DOHH2 (cell line): ENCODE measurements at regions not wholly inside any gene's neighbourhood (a gene's known extent, or its start where the extent isn't known, plus 50 kb on each side); places are given as distances from the start of the nearest gene placed in this dataset.

Experiments
- EZH2phosphoT487 ChIP-seq: fragments of 200-600 bp; sonication (generic); IDR thresholded peaks from 2 replicates; pipeline ENCODE4 v1.6.1; 2017; ENCODE audit warnings: borderline replicate concordance, mild to moderate bottlenecking, antibody characterized with exemption, low read length, moderate library complexity, mixed read lengths
- TF ChIP-seq, protein P1 (sequence below): fragments of 200-600 bp; sonication (generic); IDR thresholded peaks from one replicate; pipeline ENCODE4 v1.5.1; 2014; ENCODE audit warnings: antibody characterized with exemption, mild to moderate bottlenecking, low read depth, low read length; ENCODE audit not compliant: poor library complexity, severe bottlenecking

DNA sequence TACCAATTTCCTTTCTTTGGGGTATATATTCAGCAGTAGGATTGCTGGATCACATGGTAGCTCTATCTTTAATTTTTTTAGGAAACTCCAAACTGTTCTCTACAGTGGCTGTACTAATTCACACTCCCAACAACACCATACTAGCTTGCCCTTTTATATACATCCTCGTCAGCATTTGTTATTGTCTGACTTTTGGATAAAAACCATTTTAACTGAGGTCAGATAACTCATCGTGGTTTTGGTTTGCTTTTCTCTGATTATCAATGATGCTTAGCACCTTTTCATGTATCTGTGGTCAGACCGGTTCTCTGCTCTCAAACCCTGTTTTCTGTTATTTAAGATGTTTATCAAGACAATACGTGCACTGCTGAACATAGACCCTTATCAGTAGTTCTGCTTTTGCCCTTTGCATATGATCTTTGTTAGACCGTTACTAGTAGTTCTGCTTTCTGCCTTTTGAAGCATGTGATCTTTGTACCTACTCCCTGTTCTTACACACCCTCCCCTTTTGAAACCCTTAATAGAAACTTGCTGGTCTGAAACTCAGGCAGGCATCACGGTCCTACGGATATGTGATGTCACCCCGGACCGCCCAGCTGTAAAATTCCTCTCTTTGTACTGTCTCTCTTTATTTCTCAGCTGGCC lies 474.3 kb downstream of the RSL24D1 start:
- TF ChIP-seq, protein P1, sequence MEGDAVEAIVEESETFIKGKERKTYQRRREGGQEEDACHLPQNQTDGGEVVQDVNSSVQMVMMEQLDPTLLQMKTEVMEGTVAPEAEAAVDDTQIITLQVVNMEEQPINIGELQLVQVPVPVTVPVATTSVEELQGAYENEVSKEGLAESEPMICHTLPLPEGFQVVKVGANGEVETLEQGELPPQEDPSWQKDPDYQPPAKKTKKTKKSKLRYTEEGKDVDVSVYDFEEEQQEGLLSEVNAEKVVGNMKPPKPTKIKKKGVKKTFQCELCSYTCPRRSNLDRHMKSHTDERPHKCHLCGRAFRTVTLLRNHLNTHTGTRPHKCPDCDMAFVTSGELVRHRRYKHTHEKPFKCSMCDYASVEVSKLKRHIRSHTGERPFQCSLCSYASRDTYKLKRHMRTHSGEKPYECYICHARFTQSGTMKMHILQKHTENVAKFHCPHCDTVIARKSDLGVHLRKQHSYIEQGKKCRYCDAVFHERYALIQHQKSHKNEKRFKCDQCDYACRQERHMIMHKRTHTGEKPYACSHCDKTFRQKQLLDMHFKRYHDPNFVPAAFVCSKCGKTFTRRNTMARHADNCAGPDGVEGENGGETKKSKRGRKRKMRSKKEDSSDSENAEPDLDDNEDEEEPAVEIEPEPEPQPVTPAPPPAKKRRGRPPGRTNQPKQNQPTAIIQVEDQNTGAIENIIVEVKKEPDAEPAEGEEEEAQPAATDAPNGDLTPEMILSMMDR = no peak
- no peak for TF ChIP-seq EZH2phosphoT487
